ENCODE measurements at regions not wholly inside any gene's neighbourhood (a gene's known extent, or its start where the extent isn't known, plus 50 kb on each side); places are given as distances from the start of the nearest gene placed in this dataset.

DNA sequence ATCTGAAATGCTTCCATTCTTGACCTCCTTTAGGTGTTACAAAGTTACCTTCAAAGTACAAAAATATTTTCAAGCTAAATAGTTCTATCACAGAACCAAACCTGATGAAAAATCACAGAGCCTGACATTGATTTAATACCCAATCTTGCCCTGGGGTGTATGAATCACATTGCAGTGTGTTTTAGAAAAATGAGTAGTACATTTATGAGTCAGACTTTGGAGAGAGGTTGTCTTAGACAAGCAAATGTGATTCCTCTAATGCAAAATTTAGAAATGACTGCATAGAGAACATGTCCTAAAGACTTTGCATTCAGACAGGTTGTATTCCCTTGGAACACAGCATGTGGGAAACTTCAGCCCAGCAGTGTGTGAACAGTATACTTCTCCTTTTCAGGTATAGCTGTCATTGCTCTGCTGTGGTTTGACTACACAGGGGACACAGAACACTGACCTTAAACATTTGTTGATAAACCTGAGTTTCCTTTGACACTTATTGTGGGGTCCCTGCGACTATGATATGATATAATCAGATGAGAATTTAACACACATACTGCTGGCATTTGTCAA lies 972.1 kb downstream of the JRKL start:
- TF ChIP-seq, protein P1, sequence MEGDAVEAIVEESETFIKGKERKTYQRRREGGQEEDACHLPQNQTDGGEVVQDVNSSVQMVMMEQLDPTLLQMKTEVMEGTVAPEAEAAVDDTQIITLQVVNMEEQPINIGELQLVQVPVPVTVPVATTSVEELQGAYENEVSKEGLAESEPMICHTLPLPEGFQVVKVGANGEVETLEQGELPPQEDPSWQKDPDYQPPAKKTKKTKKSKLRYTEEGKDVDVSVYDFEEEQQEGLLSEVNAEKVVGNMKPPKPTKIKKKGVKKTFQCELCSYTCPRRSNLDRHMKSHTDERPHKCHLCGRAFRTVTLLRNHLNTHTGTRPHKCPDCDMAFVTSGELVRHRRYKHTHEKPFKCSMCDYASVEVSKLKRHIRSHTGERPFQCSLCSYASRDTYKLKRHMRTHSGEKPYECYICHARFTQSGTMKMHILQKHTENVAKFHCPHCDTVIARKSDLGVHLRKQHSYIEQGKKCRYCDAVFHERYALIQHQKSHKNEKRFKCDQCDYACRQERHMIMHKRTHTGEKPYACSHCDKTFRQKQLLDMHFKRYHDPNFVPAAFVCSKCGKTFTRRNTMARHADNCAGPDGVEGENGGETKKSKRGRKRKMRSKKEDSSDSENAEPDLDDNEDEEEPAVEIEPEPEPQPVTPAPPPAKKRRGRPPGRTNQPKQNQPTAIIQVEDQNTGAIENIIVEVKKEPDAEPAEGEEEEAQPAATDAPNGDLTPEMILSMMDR (IDR thresholded peaks at IDR 0.05): no peak
- DNase-seq (ENCODE audit: low spot score) (no peak), ATAC-seq (ENCODE audit: low FRiP score) (peak; percentile 68)

DNA sequence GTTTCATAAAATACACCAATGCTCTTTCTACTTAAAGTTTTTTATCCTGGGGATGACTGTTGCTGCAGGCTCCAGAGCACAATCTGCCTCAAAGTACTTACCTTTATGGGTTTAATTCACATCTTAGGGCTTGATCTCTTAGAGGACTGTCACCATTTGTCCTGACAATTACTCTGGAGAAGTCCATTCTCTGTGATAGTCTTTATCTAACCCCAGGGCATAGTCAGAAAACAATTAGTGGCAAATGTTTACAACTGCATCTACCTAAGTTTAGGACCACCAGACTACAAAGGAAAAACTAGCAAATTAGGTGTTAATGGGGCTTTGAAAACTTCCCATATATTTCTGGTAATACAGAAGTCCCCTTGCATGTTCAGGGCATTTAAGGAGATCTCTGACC lies 973.5 kb downstream of the JRKL start:
- ATAC-seq (ENCODE audit: low FRiP score) (no peak), DNase-seq (ENCODE audit: low spot score) (no peak)
- TF ChIP-seq, protein P1 (IDR thresholded peaks at IDR 0.05): no peak

DNA sequence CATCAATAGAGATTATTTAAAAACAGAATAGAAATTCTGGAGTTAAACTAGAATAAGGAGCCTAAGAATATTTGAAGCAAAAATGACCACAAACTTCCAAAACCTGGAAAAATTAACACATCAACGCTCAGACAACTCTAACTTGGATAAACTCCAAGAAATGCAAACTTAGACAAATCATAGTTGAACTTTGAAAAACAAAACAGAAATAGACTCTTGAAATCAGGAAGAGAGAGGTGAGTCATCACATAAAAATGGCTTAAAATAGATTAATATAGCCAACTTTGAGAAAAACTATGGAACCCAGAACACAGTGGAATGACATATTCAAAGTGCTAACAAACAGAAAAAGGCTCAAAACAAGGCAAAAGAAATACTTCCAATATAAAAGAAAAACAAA lies 974.2 kb downstream of the JRKL start:
- ATAC-seq (ENCODE audit: low FRiP score): no peak
- TF ChIP-seq, protein P1 (IDR thresholded peaks at IDR 0.05): no peak
- DNase-seq (ENCODE audit: low spot score): no peak

DNA sequence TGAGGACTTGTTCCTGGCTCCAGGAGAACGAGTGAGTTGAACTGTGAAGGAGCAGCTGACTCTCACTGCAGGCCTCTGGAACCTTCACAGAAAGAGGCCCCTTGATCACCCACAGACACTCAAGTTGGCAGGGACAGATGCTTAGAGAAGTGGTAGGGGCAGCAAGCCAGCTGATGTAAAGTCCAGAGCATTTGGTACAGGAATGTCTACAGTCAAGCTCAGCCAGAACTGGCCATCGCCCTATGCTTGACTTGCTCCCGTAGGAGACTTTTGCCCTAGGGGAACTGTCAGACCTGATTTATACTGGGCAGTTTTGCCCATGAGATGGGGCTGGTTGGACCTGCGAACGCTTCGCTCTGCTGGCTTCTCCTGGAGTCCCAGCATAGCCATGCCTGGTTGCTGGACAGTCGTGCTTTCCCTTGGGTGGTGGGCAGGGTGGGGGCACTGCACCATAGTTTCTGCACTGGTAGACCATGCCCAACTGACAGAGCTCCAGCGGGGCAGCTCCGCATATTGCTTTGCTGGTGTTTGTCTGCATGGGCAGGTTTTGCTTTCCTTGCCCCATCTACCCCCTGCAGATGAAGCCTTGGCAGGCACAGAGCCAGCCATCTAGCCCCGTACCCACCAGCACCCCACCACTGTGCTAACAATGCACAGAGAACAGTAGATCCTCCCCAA lies 977.7 kb downstream of the JRKL start:
- DNase-seq (ENCODE audit: low spot score) (no peak), ATAC-seq (ENCODE audit: low FRiP score) (no peak)
- TF ChIP-seq, protein P1 (IDR thresholded peaks at IDR 0.05): no peak

DNA sequence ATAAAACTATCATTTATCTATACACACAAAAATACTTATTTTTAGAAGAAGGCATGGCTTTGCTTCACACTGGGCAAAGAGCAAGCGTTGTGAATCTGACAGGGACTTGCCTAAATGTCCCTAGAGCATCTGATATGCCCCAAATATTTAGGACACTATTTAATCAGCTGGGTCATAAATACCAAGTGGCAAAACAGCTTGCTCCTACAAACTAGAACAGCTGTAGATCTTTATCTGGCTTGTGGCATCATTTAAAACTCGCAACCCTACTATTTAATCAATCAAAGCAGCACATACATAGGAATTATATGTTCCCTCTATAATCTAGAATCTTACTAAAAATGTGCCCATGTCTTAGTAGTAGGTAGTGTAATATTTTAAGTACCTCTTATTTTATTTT lies 999.5 kb downstream of the JRKL start:
- DNase-seq (ENCODE audit: low spot score) (no peak), ATAC-seq (ENCODE audit: low FRiP score) (no peak)
- TF ChIP-seq, protein P1 (IDR thresholded peaks at IDR 0.05): no peak

DNA sequence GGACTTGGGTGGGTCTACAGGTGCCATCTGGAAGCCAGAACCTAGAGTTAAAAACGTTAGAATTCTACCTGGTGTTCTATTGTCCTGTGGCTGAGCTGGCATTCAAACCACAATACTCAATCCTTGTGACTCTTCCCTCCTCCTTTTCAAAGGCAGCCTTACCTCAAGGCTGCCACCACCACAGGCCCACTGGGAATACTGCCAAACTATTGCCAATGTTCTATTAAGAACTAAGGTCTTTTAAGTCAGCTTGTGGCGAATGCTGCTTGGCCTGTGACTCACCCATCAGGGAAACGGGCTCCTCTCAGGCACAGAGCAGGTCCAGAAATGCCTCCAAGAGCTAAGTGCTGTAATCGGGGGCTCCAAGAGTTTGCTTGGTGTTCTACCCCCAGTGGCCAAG lies 1008.4 kb downstream of the JRKL start:
- ATAC-seq (ENCODE audit: low FRiP score) (no peak), DNase-seq (ENCODE audit: low spot score) (no peak)
- TF ChIP-seq, protein P1 (IDR thresholded peaks at IDR 0.05): no peak

DNA sequence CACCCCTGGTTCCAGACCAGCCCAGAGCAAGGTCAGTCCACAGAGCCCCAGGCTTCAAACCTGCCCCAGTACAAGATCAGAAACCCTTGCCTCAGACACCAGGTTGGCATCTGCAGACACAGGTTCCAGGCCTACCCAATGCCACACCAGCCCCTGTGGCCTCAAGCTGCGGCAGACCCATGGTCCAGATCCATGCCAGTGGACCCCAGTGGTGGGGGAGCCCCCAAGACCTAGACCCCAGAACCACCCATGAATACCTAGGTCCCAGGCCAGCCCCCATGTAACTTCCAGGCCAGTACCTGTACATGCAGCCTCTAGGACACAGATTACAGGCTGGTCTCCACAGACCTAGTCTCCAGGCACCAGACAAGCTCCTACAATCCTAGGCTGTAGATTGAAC lies 1019.3 kb downstream of the JRKL start:
- ATAC-seq (ENCODE audit: low FRiP score) (no peak), DNase-seq (ENCODE audit: low spot score) (no peak)
- TF ChIP-seq, protein P1 (IDR thresholded peaks at IDR 0.05): no peak
